KMS-11 (cell line): ENCODE measurements at regions not wholly inside any gene's neighbourhood (a gene's known extent, or its start where the extent isn't known, plus 50 kb on each side); places are given as distances from the start of the nearest gene placed in this dataset.

Source experiments
- H2AFZ ChIP-seq: fragments of 200-600 bp; sonication (generic); 2 replicates; pipeline ENCODE4 v1.6.1; 2016; ENCODE audit warnings: antibody characterized with exemption, mixed run types, low read depth
- H3K27ac ChIP-seq: fragments of 200-600 bp; sonication (generic); 2 replicates; pipeline ENCODE4 v1.6.1; 2016; ENCODE audit warnings: mild to moderate bottlenecking, mixed run types
- H3K27me3 ChIP-seq: fragments of 200-600 bp; sonication (generic); 2 replicates; pipeline ENCODE4 v1.6.1; 2017; ENCODE audit warnings: mild to moderate bottlenecking, low read depth, mixed run types, moderate library complexity; ENCODE audit not compliant: insufficient read depth
- H3K36me3 ChIP-seq: fragments of 200-600 bp; sonication (generic); 2 replicates; pipeline ENCODE4 v1.6.1; 2017; ENCODE audit warnings: mild to moderate bottlenecking, mixed run types; ENCODE audit not compliant: insufficient read depth
- H3K4me1 ChIP-seq: fragments of 200-600 bp; sonication (generic); 2 replicates; pipeline ENCODE4 v1.6.1; 2016; ENCODE audit warnings: mild to moderate bottlenecking, low read depth, mixed run types; ENCODE audit not compliant: poor library complexity, severe bottlenecking
- H3K4me2 ChIP-seq: fragments of 200-600 bp; sonication (generic); 2 replicates; pipeline ENCODE4 v1.7.0; 2016; ENCODE audit warnings: mild to moderate bottlenecking, mixed run types
- H3K4me3 ChIP-seq: fragments of 200-600 bp; sonication (generic); IDR thresholded peaks from 2 replicates; pipeline ENCODE4 v1.6.1; 2017; ENCODE audit warnings: low read depth, low read length, mixed read lengths; ENCODE audit not compliant: insufficient read depth
- H3K79me2 ChIP-seq: fragments of 200-600 bp; sonication (generic); 2 replicates; pipeline ENCODE4 v1.6.1; 2016; ENCODE audit warnings: low read depth, mixed run types; ENCODE audit not compliant: insufficient read depth
- H3K9ac ChIP-seq: fragments of 200-600 bp; sonication (generic); 2 replicates; pipeline ENCODE4 v1.6.1; 2016; ENCODE audit warnings: mild to moderate bottlenecking, mixed run types
- H4K20me1 ChIP-seq: fragments of 200-600 bp; sonication (generic); 2 replicates; pipeline ENCODE4 v1.6.1; 2016; ENCODE audit warnings: mild to moderate bottlenecking, mixed run types; ENCODE audit not compliant: insufficient read depth
- CTCF ChIP-seq: fragments of 200-600 bp; sonication (generic); conservative IDR thresholded peaks from 2 replicates; pipeline ENCODE4 v1.6.1; 2017; ENCODE audit warnings: low read depth, mild to moderate bottlenecking, antibody characterized with exemption, low read length, moderate library complexity, mixed read lengths

DNA sequence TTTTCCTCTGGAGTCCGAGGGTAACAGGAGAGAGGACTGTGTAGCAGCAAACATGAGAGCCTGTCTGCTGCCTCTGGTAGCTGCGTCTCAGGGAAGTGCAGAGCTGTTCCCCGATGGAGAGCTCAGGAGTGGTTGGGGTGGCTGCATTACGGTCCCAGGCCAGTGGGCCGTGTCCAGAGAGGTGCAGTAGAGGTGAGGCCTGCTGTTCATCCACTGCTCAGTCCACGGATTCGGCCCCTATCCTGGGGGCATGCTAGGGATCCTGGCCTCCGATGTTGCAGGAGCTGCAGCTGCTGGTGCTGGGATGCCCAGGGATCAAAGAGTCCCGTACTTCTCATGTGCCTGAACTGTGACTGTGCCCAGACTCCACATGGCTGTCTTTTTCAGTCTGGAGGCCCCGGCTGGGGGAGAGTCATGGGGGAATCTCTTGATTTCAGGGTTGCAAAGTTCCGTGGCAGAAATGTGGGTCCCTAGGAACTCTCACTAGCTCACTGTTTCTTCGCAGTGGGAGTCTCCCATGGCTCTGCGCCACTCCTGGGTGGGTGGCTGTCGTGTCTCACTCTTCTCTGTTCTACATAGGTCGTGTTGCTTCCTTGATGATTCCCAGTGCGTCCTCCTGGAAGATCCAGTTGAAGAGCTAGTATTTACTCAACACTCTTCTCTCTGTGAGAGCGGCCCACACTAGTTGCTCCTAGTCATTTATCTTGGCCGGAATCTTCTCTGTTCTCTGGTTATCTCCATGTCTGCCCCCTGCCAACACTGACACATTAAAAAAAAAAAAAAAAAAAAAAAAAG lies 109.5 kb upstream of the CENPE start:
- H3K79me2 ChIP-seq = no peaks in the 10 kb centered on the region
- H2AFZ ChIP-seq = no peak overlapping the region
- no peak overlapping the region for H3K4me3 ChIP-seq
- H3K36me3 ChIP-seq = no peaks in the 10 kb centered on the region
- H4K20me1 ChIP-seq = no peaks in the 10 kb centered on the region
- TF ChIP-seq CTCF = no peak
- no peaks in the 10 kb centered on the region for H3K27me3 ChIP-seq
- no peak overlapping the region for H3K27ac ChIP-seq
- H3K4me2 ChIP-seq = no peak overlapping the region
- no peak overlapping the region for H3K9ac ChIP-seq
- H3K4me1 ChIP-seq = no peaks in the 10 kb centered on the region

DNA sequence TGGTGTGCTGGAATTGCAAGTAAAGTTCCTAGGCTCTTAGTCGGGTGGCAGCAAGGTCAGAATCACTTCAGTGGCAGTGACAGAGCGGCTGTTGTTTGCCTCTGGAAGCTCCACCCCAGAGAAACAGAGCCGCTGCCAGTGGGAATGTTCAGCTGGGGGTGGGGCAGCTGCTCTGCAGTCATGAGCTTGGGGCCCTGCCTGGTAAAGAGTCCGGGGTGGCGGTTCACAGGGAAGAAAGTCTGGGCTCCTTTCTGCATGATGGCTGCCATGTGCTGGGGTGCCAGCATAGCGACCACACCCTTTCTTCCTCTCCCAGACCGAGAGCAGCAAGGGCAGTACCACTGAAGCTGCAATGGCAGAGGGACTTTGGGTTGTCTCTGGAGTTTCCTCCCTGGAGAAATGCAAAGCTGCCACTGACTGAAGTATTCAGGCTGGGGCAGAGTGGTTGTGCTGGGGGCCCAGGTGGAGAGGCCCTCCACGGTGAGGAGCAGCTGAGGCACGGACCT lies 108.8 kb upstream of the CENPE start:
- no peaks in the 10 kb centered on the region for H3K27me3 ChIP-seq
- H4K20me1 ChIP-seq = no peaks in the 10 kb centered on the region
- no peaks in the 10 kb centered on the region for H3K36me3 ChIP-seq
- H3K27ac ChIP-seq = no peak overlapping the region
- no peak overlapping the region for H3K9ac ChIP-seq
- H3K4me2 ChIP-seq = no peak overlapping the region
- H3K79me2 ChIP-seq = no peaks in the 10 kb centered on the region
- H3K4me1 ChIP-seq = no peaks in the 10 kb centered on the region
- no peak for TF ChIP-seq CTCF
- H2AFZ ChIP-seq = no peak overlapping the region
- H3K4me3 ChIP-seq = no peak overlapping the region

- Histone ChIP-seq H2AFZ (no peak overlapping the region), H3K4me1 (no peaks in the 10 kb centered on the region), H4K20me1 (no peaks in the 10 kb centered on the region), H3K9ac (no peak overlapping the region), H3K4me3 (no peak overlapping the region), H3K79me2 (no peaks in the 10 kb centered on the region), H3K4me2 (no peak overlapping the region), H3K27ac (no peak overlapping the region), H3K36me3 (no peaks in the 10 kb centered on the region), H3K27me3 (no peaks in the 10 kb centered on the region)
- TF ChIP-seq CTCF = no peak
These were observed 107.2 kb upstream of the CENPE start for GRCh38 chr4:103305355-103305754.

GRCh38 chr4:103303011-103303410 lies 104.9 kb upstream of the CENPE start:
- Histone ChIP-seq H3K27ac (no peak overlapping the region), H4K20me1 (no peaks in the 10 kb centered on the region), H3K79me2 (no peaks in the 10 kb centered on the region), H3K4me2 (no peak overlapping the region), H2AFZ (no peak overlapping the region), H3K4me1 (no peaks in the 10 kb centered on the region), H3K9ac (no peak overlapping the region), H3K4me3 (no peak overlapping the region), H3K36me3 (no peaks in the 10 kb centered on the region), H3K27me3 (no peaks in the 10 kb centered on the region)
- no peak for TF ChIP-seq CTCF
